Fibroblast of lung (primary cell): ENCODE measurements at regions not wholly inside any gene's neighbourhood (a gene's known extent, or its start where the extent isn't known, plus 50 kb on each side); places are given as distances from the start of the nearest gene placed in this dataset.

Experiments used
- DNase-seq, 2 donors: peaks; one replicate each; pipeline versions ENCODE4 v3.0.0 to v3.0.0-alpha.2; 2010; ENCODE audit warnings: low read depth in 2 of 2
- H2AFZ ChIP-seq: 2 replicates; pipeline ENCODE4 v1.5.1; 2012; ENCODE audit warnings: low read length, control low read depth, inconsistent platforms
- H3K27ac ChIP-seq: 2 replicates; pipeline ENCODE4 v1.5.1; 2011; ENCODE audit warnings: low read length, control low read depth; ENCODE audit not compliant: insufficient read depth
- H3K27me3 ChIP-seq: 2 replicates; pipeline ENCODE4 v1.5.1; 2011; ENCODE audit warnings: mild to moderate bottlenecking, low read length; ENCODE audit not compliant: control insufficient read depth, insufficient read depth
- H3K36me3 ChIP-seq: 2 replicates; pipeline ENCODE4 v1.5.1; 2011; ENCODE audit warnings: low read length; ENCODE audit not compliant: control insufficient read depth, insufficient read depth
- H3K4me1 ChIP-seq: 2 replicates; pipeline ENCODE4 v1.5.1; 2011; ENCODE audit warnings: low read length; ENCODE audit not compliant: control insufficient read depth, insufficient read depth; ENCODE audit errors: extremely low read depth
- H3K4me2 ChIP-seq: 2 replicates; pipeline ENCODE4 v1.5.1; 2011; ENCODE audit warnings: low read length, control low read depth; ENCODE audit not compliant: insufficient read depth; ENCODE audit errors: extremely low read depth
- H3K4me3 ChIP-seq, 4 experiments: fragments of 200-600 bp in 1 of 4; sonication (generic) in 1 of 4; replicated peaks in 1 of 4; 2 replicates each; pipeline ENCODE4 v1.5.1; 2011 to 2016; ENCODE audit warnings: low read length in 4 of 4, low read depth in 3 of 4, mild to moderate bottlenecking in 3 of 4, control low read depth in 2 of 4, inconsistent platforms in 1 of 4, mixed read lengths in 1 of 4; ENCODE audit not compliant: insufficient read depth in 1 of 4; ENCODE audit errors: control extremely low read depth in 1 of 4
- H3K79me2 ChIP-seq: 2 replicates; pipeline ENCODE4 v1.5.1; 2012; ENCODE audit warnings: mild to moderate bottlenecking, low read length, inconsistent platforms; ENCODE audit not compliant: control insufficient read depth, insufficient read depth
- H3K9ac ChIP-seq: 2 replicates; pipeline ENCODE4 v1.5.1; 2011; ENCODE audit warnings: mild to moderate bottlenecking, low read length, control low read depth; ENCODE audit not compliant: insufficient read depth
- H3K9me3 ChIP-seq: 2 replicates; pipeline ENCODE4 v1.5.1; 2012; ENCODE audit warnings: low read depth, low read length; ENCODE audit not compliant: control insufficient read depth, insufficient read depth
- H4K20me1 ChIP-seq: 2 replicates; pipeline ENCODE4 v1.5.1; 2011; ENCODE audit warnings: low read length; ENCODE audit not compliant: control insufficient read depth, insufficient read depth; ENCODE audit errors: extremely low read depth
- EZH2 ChIP-seq: IDR thresholded peaks from 2 replicates; pipeline ENCODE4 v1.5.1; 2012; ENCODE audit warnings: low read length, control low read depth, mild to moderate bottlenecking; ENCODE audit errors: missing control alignments
- TF ChIP-seq, protein P1 (sequence below), 2 donors: IDR thresholded peaks in 1 of 2; conservative IDR thresholded peaks in 1 of 2; 1 replicate in 1 of 2; 2 replicates in 1 of 2; pipeline ENCODE4 v1.5.1; 2011 to 2012; ENCODE audit warnings: low read length in 2 of 2, control low read depth in 1 of 2, inconsistent platforms in 1 of 2, low read depth in 1 of 2, mild to moderate bottlenecking in 1 of 2

DNA sequence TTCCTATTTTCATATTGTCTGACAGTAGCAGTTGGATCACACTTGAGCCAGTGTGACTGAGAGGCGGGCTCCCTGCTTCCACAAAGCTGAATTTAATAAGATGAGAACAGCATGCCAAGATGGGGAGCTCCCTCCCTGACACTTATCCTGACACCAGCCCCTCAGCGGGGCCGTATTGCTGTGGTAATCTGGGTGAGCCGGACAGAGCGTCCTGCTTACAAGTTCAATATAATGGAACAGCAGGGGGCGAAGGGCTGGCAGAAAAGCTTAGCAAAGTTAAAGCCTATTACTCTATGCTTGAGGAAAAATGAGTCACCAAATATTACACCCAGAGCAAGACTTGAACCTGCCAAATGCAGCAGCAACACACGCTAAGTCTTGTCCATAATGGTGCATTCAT, 163.8 kb upstream of the CMC1 start:
- TF ChIP-seq, protein P1, sequence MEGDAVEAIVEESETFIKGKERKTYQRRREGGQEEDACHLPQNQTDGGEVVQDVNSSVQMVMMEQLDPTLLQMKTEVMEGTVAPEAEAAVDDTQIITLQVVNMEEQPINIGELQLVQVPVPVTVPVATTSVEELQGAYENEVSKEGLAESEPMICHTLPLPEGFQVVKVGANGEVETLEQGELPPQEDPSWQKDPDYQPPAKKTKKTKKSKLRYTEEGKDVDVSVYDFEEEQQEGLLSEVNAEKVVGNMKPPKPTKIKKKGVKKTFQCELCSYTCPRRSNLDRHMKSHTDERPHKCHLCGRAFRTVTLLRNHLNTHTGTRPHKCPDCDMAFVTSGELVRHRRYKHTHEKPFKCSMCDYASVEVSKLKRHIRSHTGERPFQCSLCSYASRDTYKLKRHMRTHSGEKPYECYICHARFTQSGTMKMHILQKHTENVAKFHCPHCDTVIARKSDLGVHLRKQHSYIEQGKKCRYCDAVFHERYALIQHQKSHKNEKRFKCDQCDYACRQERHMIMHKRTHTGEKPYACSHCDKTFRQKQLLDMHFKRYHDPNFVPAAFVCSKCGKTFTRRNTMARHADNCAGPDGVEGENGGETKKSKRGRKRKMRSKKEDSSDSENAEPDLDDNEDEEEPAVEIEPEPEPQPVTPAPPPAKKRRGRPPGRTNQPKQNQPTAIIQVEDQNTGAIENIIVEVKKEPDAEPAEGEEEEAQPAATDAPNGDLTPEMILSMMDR (conservative IDR thresholded peaks at IDR 0.05 in 1 of 2, IDR thresholded peaks at IDR 0.05 in 1 of 2; ENCODE audit: low read depth in 1 of 2, low read length in 2 of 2): no peak
- TF ChIP-seq EZH2: no peak
- no peak overlapping the region for H3K27ac ChIP-seq
- no peaks in the 10 kb centered on the region for H3K4me1 ChIP-seq
- H3K9ac ChIP-seq: no peak overlapping the region
- no peak overlapping the region for H3K4me3 ChIP-seq
- no peaks in the 10 kb centered on the region for H3K79me2 ChIP-seq
- H3K27me3 ChIP-seq: no peaks in the 10 kb centered on the region
- no peaks in the 10 kb centered on the region for H4K20me1 ChIP-seq
- no peaks in the 10 kb centered on the region for H3K36me3 ChIP-seq
- no peaks in the 10 kb centered on the region for H3K9me3 ChIP-seq
- peak; percentile 16 to 18 for DNase-seq
- no peak overlapping the region for H2AFZ ChIP-seq
- no peak overlapping the region for H3K4me2 ChIP-seq

DNA sequence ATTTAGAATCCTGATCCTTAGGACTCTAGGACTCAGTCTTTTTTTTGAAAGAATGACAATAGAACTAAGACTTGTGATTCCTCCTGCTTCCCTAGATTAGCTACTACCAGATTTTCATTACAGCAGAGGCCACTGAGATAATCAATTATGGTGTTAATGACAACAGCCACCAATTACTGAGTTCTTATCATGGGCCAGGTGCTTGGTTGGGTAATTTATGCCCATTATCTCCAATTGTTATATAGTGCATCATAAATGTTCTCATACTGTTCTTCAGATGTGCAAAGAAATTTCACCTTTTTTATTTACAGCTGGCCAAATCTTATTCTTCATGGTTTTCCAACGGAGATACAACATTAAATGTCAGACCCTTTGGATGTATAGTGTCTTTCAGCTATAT, 162.9 kb upstream of the CMC1 start:
- Histone ChIP-seq H2AFZ (no peak overlapping the region), H3K79me2 (no peaks in the 10 kb centered on the region), H3K4me3 (no peak overlapping the region), H4K20me1 (no peaks in the 10 kb centered on the region), H3K27me3 (no peaks in the 10 kb centered on the region), H3K9ac (no peak overlapping the region), H3K4me1 (no peaks in the 10 kb centered on the region), H3K9me3 (no peaks in the 10 kb centered on the region), H3K36me3 (no peaks in the 10 kb centered on the region), H3K27ac (no peak overlapping the region), H3K4me2 (no peak overlapping the region)
- TF ChIP-seq EZH2: no peak
- TF ChIP-seq, protein P1 (conservative IDR thresholded peaks at IDR 0.05 in 1 of 2, IDR thresholded peaks at IDR 0.05 in 1 of 2; ENCODE audit: low read depth in 1 of 2, low read length in 2 of 2): no peak
- DNase-seq: no peak

DNA sequence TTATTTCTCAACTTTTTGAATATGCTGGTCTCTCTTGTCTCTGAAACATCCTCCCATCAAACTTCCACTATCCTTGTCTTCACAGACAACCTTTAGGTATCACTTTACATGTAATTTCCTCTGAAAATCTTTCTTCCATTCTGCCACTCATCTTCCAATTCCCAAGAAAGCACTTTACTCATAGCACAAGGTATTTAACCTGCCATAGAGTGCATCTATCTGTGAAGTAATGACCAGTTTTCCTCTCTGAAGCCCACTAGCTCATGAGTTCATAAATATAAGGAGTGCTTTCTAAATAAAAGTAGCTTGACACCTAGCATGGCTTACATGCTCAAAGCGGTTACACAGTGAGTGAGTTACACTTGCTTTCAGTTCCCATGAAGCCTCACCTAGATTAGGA, 160.7 kb upstream of the CMC1 start:
- no peaks in the 10 kb centered on the region for H3K79me2 ChIP-seq
- no peaks in the 10 kb centered on the region for H4K20me1 ChIP-seq
- H2AFZ ChIP-seq: no peak overlapping the region
- no peak overlapping the region for H3K4me3 ChIP-seq
- H3K27ac ChIP-seq: no peak overlapping the region
- H3K27me3 ChIP-seq: no peaks in the 10 kb centered on the region
- H3K9me3 ChIP-seq: no peaks in the 10 kb centered on the region
- TF ChIP-seq, protein P1 (conservative IDR thresholded peaks at IDR 0.05 in 1 of 2, IDR thresholded peaks at IDR 0.05 in 1 of 2; ENCODE audit: low read depth in 1 of 2, low read length in 2 of 2): no peak
- TF ChIP-seq EZH2: no peak
- H3K4me1 ChIP-seq: no peaks in the 10 kb centered on the region
- no peak for DNase-seq
- H3K36me3 ChIP-seq: no peaks in the 10 kb centered on the region
- no peak overlapping the region for H3K9ac ChIP-seq
- H3K4me2 ChIP-seq: no peak overlapping the region
